ENCODE measurements at regions not wholly inside any gene's neighbourhood (a gene's known extent, or its start where the extent isn't known, plus 50 kb on each side); places are given as distances from the start of the nearest gene placed in this dataset.
"Not testable (repeated sequence)": the region's sequence is repeated elsewhere in the genome, so short reads cannot be mapped to it uniquely, and the experiment has no call there.

- Histone ChIP-seq H3K27me3 (ENCODE audit: control insufficient read depth, insufficient read depth, low read length) (no peaks in the 10 kb centered on the region), H3K9ac (no peak overlapping the region), H3K4me3 (ENCODE audit: low read depth, low read length) (no peak overlapping the region), H3K36me3 (ENCODE audit: control insufficient read depth, insufficient read depth, low read length) (no peaks in the 10 kb centered on the region), H3K4me2 (ENCODE audit: low read length) (no peak overlapping the region), H2AFZ (no peak overlapping the region), H3K4me1 (no peaks in the 10 kb centered on the region), H3K9me3 (ENCODE audit: control insufficient read depth, low read length) (no peaks in the 10 kb centered on the region), H3K27ac (no peak overlapping the region), H3K79me2 (no peaks in the 10 kb centered on the region)
- no peak for TF ChIP-seq CTCF (IDR thresholded peaks at IDR 0.05)
Observed at GRCh38 chr5:18285257-18285656, 651.0 kb downstream of the TAF11L14 start.

DNA sequence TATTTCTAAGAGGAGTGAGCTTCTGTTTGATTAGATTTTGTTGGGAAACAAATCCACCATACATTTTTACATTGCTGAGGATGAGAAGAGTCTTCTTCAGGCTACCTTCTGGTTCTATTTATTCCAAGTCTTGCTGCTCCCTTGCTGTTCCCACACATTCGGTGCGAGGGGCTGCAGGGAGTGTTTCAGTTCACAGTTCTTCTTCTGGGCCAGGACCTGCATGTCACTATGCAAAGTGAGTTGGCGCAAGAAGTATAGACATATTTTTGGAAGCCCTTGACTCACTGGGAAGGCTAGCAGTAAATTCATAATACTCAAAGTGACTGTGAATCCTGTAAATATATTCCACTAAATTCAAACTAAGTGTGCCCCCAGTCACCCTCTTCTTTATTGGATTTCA is 657.9 kb downstream of the TAF11L14 start:
- Histone ChIP-seq H3K36me3 (ENCODE audit: control insufficient read depth, insufficient read depth, low read length) (no peaks in the 10 kb centered on the region), H3K27ac (no peak overlapping the region), H3K79me2 (no peaks in the 10 kb centered on the region), H3K27me3 (ENCODE audit: control insufficient read depth, insufficient read depth, low read length) (no peaks in the 10 kb centered on the region), H3K4me1 (no peaks in the 10 kb centered on the region), H3K4me3 (ENCODE audit: low read depth, low read length) (no peak overlapping the region), H3K9me3 (ENCODE audit: control insufficient read depth, low read length) (no peaks in the 10 kb centered on the region), H3K4me2 (ENCODE audit: low read length) (no peak overlapping the region), H2AFZ (no peak overlapping the region), H3K9ac (no peak overlapping the region)
- TF ChIP-seq CTCF (IDR thresholded peaks at IDR 0.05): no peak

GRCh38 chr5:18295696-18296095 is 661.4 kb downstream of the TAF11L14 start:
- not testable (repeated sequence) for H3K27ac ChIP-seq; H2AFZ ChIP-seq; H3K4me2 ChIP-seq (ENCODE audit: low read length); H3K9ac ChIP-seq; H3K36me3 ChIP-seq (ENCODE audit: control insufficient read depth, insufficient read depth, low read length); H3K79me2 ChIP-seq; H3K4me1 ChIP-seq; H3K9me3 ChIP-seq (ENCODE audit: control insufficient read depth, low read length); H3K27me3 ChIP-seq (ENCODE audit: control insufficient read depth, insufficient read depth, low read length); H3K4me3 ChIP-seq (ENCODE audit: low read depth, low read length)

- Histone ChIP-seq H3K4me2 (ENCODE audit: low read length) (no peak overlapping the region), H3K79me2 (no peaks in the 10 kb centered on the region), H3K9me3 (ENCODE audit: control insufficient read depth, low read length) (no peaks in the 10 kb centered on the region), H3K27me3 (ENCODE audit: control insufficient read depth, insufficient read depth, low read length) (no peaks in the 10 kb centered on the region), H3K9ac (no peak overlapping the region), H2AFZ (no peak overlapping the region), H3K4me3 (ENCODE audit: low read depth, low read length) (no peak overlapping the region), H3K36me3 (ENCODE audit: control insufficient read depth, insufficient read depth, low read length) (no peaks in the 10 kb centered on the region), H3K4me1 (no peaks in the 10 kb centered on the region), H3K27ac (no peak overlapping the region)
- no peak for TF ChIP-seq CTCF (IDR thresholded peaks at IDR 0.05)
Observed at GRCh38 chr5:18299166-18299565, 664.9 kb downstream of the TAF11L14 start.

GRCh38 chr5:18305288-18305924 is 671.1 kb downstream of the TAF11L14 start:
- H3K36me3 ChIP-seq (ENCODE audit: control insufficient read depth, insufficient read depth, low read length): no peaks in the 10 kb centered on the region
- no peak overlapping the region for H3K27ac ChIP-seq
- H3K4me2 ChIP-seq (ENCODE audit: low read length): no peak overlapping the region
- no peak overlapping the region for H2AFZ ChIP-seq
- no peaks in the 10 kb centered on the region for H3K79me2 ChIP-seq
- H3K27me3 ChIP-seq (ENCODE audit: control insufficient read depth, insufficient read depth, low read length): no peaks in the 10 kb centered on the region
- H3K4me3 ChIP-seq (ENCODE audit: low read depth, low read length): no peak overlapping the region
- no peaks in the 10 kb centered on the region for H3K4me1 ChIP-seq
- no peak overlapping the region for H3K9ac ChIP-seq
- TF ChIP-seq CTCF (IDR thresholded peaks at IDR 0.05): peak; percentile 60
- H3K9me3 ChIP-seq (ENCODE audit: control insufficient read depth, low read length): no peaks in the 10 kb centered on the region
